PC-3 (cell line): ENCODE measurements at regions not wholly inside any gene's neighbourhood (a gene's known extent, or its start where the extent isn't known, plus 50 kb on each side); places are given as distances from the start of the nearest gene placed in this dataset.

Source experiments
- ATAC-seq: fragments of 200-7000 bp; cut with Tn5 transposase; 2 replicates; pipeline ENCODE4 v1.9.1; 2020; ENCODE audit warnings: mild to moderate bottlenecking, moderate library complexity
- BruUV-seq: library from RNA; stranded (reverse); fragments of 400-500 nt; replicated peaks from 2 replicates; lab custom pipeline; 2021; lab: Mats Ljungman, UMichigan
- CTCF ChIA-PET: fragments of 300-600 bp; sonication (Branson Sonifier 250); formaldehyde crosslinking; loops from one replicate; lab custom pipeline; 2022; ENCODE audit warnings: antibody characterized with exemption; lab: Charles Lee
- POLR2A ChIA-PET: fragments of 300-600 bp; sonication (Branson Sonifier 250); formaldehyde crosslinking; loops from one replicate; lab custom pipeline; 2022; ENCODE audit warnings: antibody characterized with exemption; ENCODE audit not compliant: unreplicated experiment; lab: Charles Lee
- DNase-seq: peaks from one replicate; pipeline ENCODE4 v3.0.0-alpha.2; 2015
- H2AFZ ChIP-seq: fragments of 300-600 bp; sonication (generic); 2 replicates; pipeline ENCODE4 v1.6.0; 2016; ENCODE audit warnings: antibody characterized with exemption, low read length
- H3F3A ChIP-seq: fragments of 300-600 bp; sonication (generic); one replicate; pipeline ENCODE4 v1.6.0; 2017; ENCODE audit warnings: antibody characterized with exemption, low read length, control low read depth, mild to moderate bottlenecking; ENCODE audit not compliant: unreplicated experiment
- H3K27ac ChIP-seq: fragments of 300-600 bp; sonication (generic); 2 replicates; pipeline ENCODE4 v1.5.1; 2016; ENCODE audit warnings: mild to moderate bottlenecking, low read length
- H3K27me3 ChIP-seq: fragments of 300-600 bp; sonication (generic); 2 replicates; pipeline ENCODE4 v1.6.1; 2016; ENCODE audit warnings: low read length, mixed read lengths
- H3K36me3 ChIP-seq: fragments of 300-600 bp; sonication (generic); 2 replicates; pipeline ENCODE4 v1.6.1; 2016; ENCODE audit warnings: low read depth, mixed run types, low read length, mixed read lengths
- H3K4me1 ChIP-seq: fragments of 300-600 bp; sonication (generic); 2 replicates; pipeline ENCODE4 v1.5.1; 2016; ENCODE audit warnings: low read length; ENCODE audit not compliant: insufficient read depth
- H3K4me2 ChIP-seq: fragments of 300-600 bp; sonication (generic); 2 replicates; pipeline ENCODE4 v1.6.0; 2016; ENCODE audit warnings: low read length
- H3K4me3 ChIP-seq: fragments of 300-600 bp; sonication (generic); 2 replicates; pipeline ENCODE4 v1.5.1; 2016; ENCODE audit warnings: mild to moderate bottlenecking, low read length, mixed read lengths
- H3K79me2 ChIP-seq: fragments of 300-600 bp; sonication (generic); 2 replicates; pipeline ENCODE4 v1.6.1; 2017; ENCODE audit warnings: low read length, mixed read lengths
- H3K9ac ChIP-seq: fragments of 300-600 bp; sonication (generic); 2 replicates; pipeline ENCODE4 v1.6.0; 2016; ENCODE audit warnings: mild to moderate bottlenecking, low read length
- H3K9me2 ChIP-seq: fragments of 300-600 bp; sonication (generic); replicated peaks from 2 replicates; pipeline ENCODE4 v1.6.1; 2016; ENCODE audit warnings: mixed run types, low read length, mixed read lengths
- H3K9me3 ChIP-seq: fragments of 300-600 bp; sonication (generic); 2 replicates; pipeline ENCODE4 v1.6.1; 2016; ENCODE audit warnings: low read length, mixed read lengths
- H4K20me1 ChIP-seq: fragments of 300-600 bp; sonication (generic); 2 replicates; pipeline ENCODE4 v1.6.1; 2016; ENCODE audit warnings: low read length, mixed read lengths
- CTCF ChIP-seq: fragments of 300-600 bp; sonication (generic); conservative IDR thresholded peaks from 2 replicates; pipeline ENCODE4 v1.5.1; 2017; ENCODE audit warnings: antibody characterized with exemption, low read depth, mild to moderate bottlenecking, low read length
- EZH2 ChIP-seq: fragments of 300-600 bp; sonication (generic); IDR thresholded peaks from one replicate; pipeline ENCODE4 v1.6.1; 2017; ENCODE audit warnings: antibody characterized with exemption, mild to moderate bottlenecking, low read length; ENCODE audit not compliant: unreplicated experiment
- EZH2phosphoT487 ChIP-seq: fragments of 300-600 bp; sonication (generic); IDR thresholded peaks from 2 replicates; pipeline ENCODE4 v1.6.1; 2018; ENCODE audit warnings: mild to moderate bottlenecking, antibody characterized with exemption, low read length, borderline replicate concordance
- intact Hi-C: fragments of 100-400 bp; cut with micrococcal nuclease; formaldehyde crosslinking; loops from 2 replicates; pipeline ENCODE4 v1.9.0; 2023

DNA sequence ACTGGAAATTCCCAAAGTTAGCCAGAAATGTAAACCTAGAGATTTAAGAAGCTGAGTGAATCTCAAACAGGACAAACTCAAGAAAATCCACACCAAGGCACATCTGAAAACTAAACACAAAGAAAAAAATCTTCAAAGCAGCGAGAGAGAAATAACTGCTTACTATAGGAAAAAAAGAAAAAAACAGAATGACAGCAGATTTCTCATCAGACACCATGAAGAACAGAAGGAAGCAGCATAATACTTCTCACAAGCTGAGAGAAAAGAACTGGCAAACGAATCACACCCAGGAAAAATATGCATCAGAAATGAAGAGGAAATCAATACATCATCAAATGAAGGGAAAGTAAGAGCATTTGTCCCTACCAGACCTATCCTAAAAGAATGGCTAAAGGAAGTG is 236.3 kb upstream of the ADAMTS3 start:
- ChIA-PET POLR2A (no interaction called here), CTCF (no interaction called here)
- ATAC-seq (no peak), DNase-seq (no peak)
- intact Hi-C loops = no loop called here
- Histone ChIP-seq H3K9ac (no peak overlapping the region), H3K4me3 (no peak overlapping the region), H3F3A (no peaks in the 10 kb centered on the region), H3K9me2 (no peaks in the 10 kb centered on the region), H3K4me1 (no peaks in the 10 kb centered on the region), H2AFZ (no peak overlapping the region), H3K79me2 (no peaks in the 10 kb centered on the region), H3K27me3 (no peaks in the 10 kb centered on the region), H3K9me3 (no peaks in the 10 kb centered on the region), H3K4me2 (no peak overlapping the region), H4K20me1 (no peaks in the 10 kb centered on the region), H3K27ac (no peak overlapping the region), H3K36me3 (no peaks in the 10 kb centered on the region)
- no TSS peak for BruUV-seq
- TF ChIP-seq EZH2phosphoT487 = no peak
- TF ChIP-seq EZH2 = no peak
- no peak for TF ChIP-seq CTCF

DNA sequence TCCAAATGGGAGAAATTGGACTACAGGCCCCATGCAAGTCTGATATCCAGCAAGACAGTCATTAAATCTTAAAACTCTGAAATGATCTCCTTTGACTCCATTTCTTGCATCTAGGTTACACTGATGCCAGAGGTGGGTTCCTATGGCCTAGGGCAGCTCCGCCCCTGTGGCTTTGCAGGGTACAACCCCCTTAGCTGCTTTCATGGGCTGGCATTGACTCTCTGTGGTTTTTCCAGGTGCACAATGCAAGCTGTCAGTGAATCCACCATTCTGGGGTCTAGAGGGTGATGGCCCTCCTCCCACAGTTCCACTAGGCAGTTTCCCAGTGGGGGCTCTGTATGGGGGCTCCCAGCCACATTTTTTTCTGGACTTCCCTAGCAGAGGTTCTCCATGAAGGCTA is 228.5 kb upstream of the ADAMTS3 start:
- H3K27ac ChIP-seq = no peak overlapping the region
- POLR2A ChIA-PET = no interaction called here
- CTCF ChIA-PET = no interaction called here

GRCh38 chr4:72791054-72791453 is 222.0 kb upstream of the ADAMTS3 start:
- Histone ChIP-seq H3K9me3 (no peaks in the 10 kb centered on the region), H3K36me3 (no peaks in the 10 kb centered on the region), H3K27me3 (peaks cover 11% of the 10 kb centered on the region), H3F3A (no peaks in the 10 kb centered on the region), H3K27ac (no peak overlapping the region), H3K4me3 (no peak overlapping the region), H4K20me1 (no peaks in the 10 kb centered on the region), H3K9me2 (no peaks in the 10 kb centered on the region), H3K9ac (no peak overlapping the region), H2AFZ (no peak overlapping the region), H3K4me1 (no peaks in the 10 kb centered on the region), H3K4me2 (no peak overlapping the region), H3K79me2 (no peaks in the 10 kb centered on the region)
- BruUV-seq = no TSS peak
- ChIA-PET POLR2A (no interaction called here), CTCF (no interaction called here)
- TF ChIP-seq EZH2phosphoT487 = no peak
- no peak for TF ChIP-seq CTCF
- TF ChIP-seq EZH2 = no peak
- ATAC-seq (no peak), DNase-seq (no peak)
- intact Hi-C loops = no loop called here

More for the DNA sequence above, 228.5 kb upstream of the ADAMTS3 start:
- Histone ChIP-seq H2AFZ (no peak overlapping the region), H3K79me2 (no peaks in the 10 kb centered on the region), H3F3A (no peaks in the 10 kb centered on the region), H3K4me1 (no peaks in the 10 kb centered on the region), H3K4me2 (no peak overlapping the region), H3K9ac (no peak overlapping the region), H4K20me1 (no peaks in the 10 kb centered on the region), H3K9me2 (no peaks in the 10 kb centered on the region), H3K9me3 (no peaks in the 10 kb centered on the region), H3K27me3 (no peaks in the 10 kb centered on the region), H3K36me3 (no peaks in the 10 kb centered on the region), H3K4me3 (no peak overlapping the region)
- TF ChIP-seq EZH2 = no peak
- no peak for ATAC-seq
- intact Hi-C loops = no loop called here
- DNase-seq = no peak
- no TSS peak for BruUV-seq
